ENCODE measurements at regions not wholly inside any gene's neighbourhood (a gene's known extent, or its start where the extent isn't known, plus 50 kb on each side); places are given as distances from the start of the nearest gene placed in this dataset.

- intact Hi-C loops (cut with DNase I) = no loop called here
- WGBS, 2 donors = 42 to 50% methylated on average over 1 of the region's 1 CpG
- Histone ChIP-seq H3K4me3 (no peak overlapping the region), H3K27me3 (no peaks in the 10 kb centered on the region), H3K4me1 (no peaks in the 10 kb centered on the region), H3K9me3 (no peaks in the 10 kb centered on the region), H3K27ac (no peak overlapping the region), H3K36me3 (no peaks in the 10 kb centered on the region)
- no peak for DNase-seq
- TF ChIP-seq CTCF (IDR thresholded peaks at IDR 0.05) = no peak
- TF ChIP-seq POLR2A (IDR thresholded peaks at IDR 0.05) = no peak
Observed at GRCh38 chr4:18406264-18406663, 384.7 kb upstream of the LCORL start.

- WGBS, 2 donors = 37 to 82% methylated on average over 2 of the region's 2 CpGs
- DNase-seq = no peak
- Histone ChIP-seq H3K4me3 (no peak overlapping the region), H3K9me3 (no peaks in the 10 kb centered on the region), H3K27me3 (no peaks in the 10 kb centered on the region), H3K4me1 (no peaks in the 10 kb centered on the region), H3K27ac (no peak overlapping the region), H3K36me3 (no peaks in the 10 kb centered on the region)
- TF ChIP-seq CTCF (IDR thresholded peaks at IDR 0.05) (no peak), POLR2A (IDR thresholded peaks at IDR 0.05) (no peak)
- intact Hi-C loops (cut with DNase I) = no loop called here
Observed at GRCh38 chr4:18405054-18405453, 383.5 kb upstream of the LCORL start.

GRCh38 chr4:18404642-18405041 is 383.1 kb upstream of the LCORL start:
- Histone ChIP-seq H3K36me3 (no peaks in the 10 kb centered on the region), H3K4me3 (no peak overlapping the region), H3K27me3 (no peaks in the 10 kb centered on the region), H3K4me1 (no peaks in the 10 kb centered on the region), H3K9me3 (no peaks in the 10 kb centered on the region), H3K27ac (no peak overlapping the region)
- intact Hi-C loops (cut with DNase I) = no loop called here
- TF ChIP-seq POLR2A (IDR thresholded peaks at IDR 0.05) = no peak
- no peak for DNase-seq
- WGBS, 2 donors = 44 to 68% methylated on average over 2 of the region's 2 CpGs

- WGBS, 2 donors = 51 to 59% methylated on average over 3 of the region's 3 CpGs
- no peaks in the 10 kb centered on the region for H3K4me1 ChIP-seq
- no peaks in the 10 kb centered on the region for H3K9me3 ChIP-seq
- intact Hi-C loops (cut with DNase I) = no loop called here
- TF ChIP-seq POLR2A (IDR thresholded peaks at IDR 0.05) (no peak), CTCF (IDR thresholded peaks at IDR 0.05) (no peak)
- no peaks in the 10 kb centered on the region for H3K36me3 ChIP-seq
- H3K27ac ChIP-seq = no peak overlapping the region
- H3K4me3 ChIP-seq = no peak overlapping the region
- no peak for DNase-seq
- H3K27me3 ChIP-seq = no peaks in the 10 kb centered on the region
Observed at GRCh38 chr4:18403327-18403726, 381.8 kb upstream of the LCORL start.

GRCh38 chr4:18401868-18402267 is 380.3 kb upstream of the LCORL start:
- DNase-seq = no peak
- Histone ChIP-seq H3K4me3 (no peak overlapping the region), H3K9me3 (no peaks in the 10 kb centered on the region), H3K36me3 (no peaks in the 10 kb centered on the region), H3K4me1 (no peaks in the 10 kb centered on the region), H3K27me3 (no peaks in the 10 kb centered on the region), H3K27ac (no peak overlapping the region)
- intact Hi-C loops (cut with DNase I) = no loop called here
- WGBS, 2 donors = 63 to 75% methylated on average over 1 of the region's 1 CpG
- TF ChIP-seq POLR2A (IDR thresholded peaks at IDR 0.05) (no peak), CTCF (IDR thresholded peaks at IDR 0.05) (no peak)

- intact Hi-C loops (cut with DNase I) = no loop called here
- H3K4me3 ChIP-seq = no peak overlapping the region
- 27 to 54% methylated on average over 2 of the region's 2 CpGs for WGBS, 2 donors
- no peaks in the 10 kb centered on the region for H3K9me3 ChIP-seq
- H3K27ac ChIP-seq = no peak overlapping the region
- no peak for DNase-seq
- H3K27me3 ChIP-seq = no peaks in the 10 kb centered on the region
- no peaks in the 10 kb centered on the region for H3K36me3 ChIP-seq
- no peak for TF ChIP-seq POLR2A (IDR thresholded peaks at IDR 0.05)
- TF ChIP-seq CTCF (IDR thresholded peaks at IDR 0.05) = no peak
- no peaks in the 10 kb centered on the region for H3K4me1 ChIP-seq
Observed at GRCh38 chr4:18401425-18401824, 379.9 kb upstream of the LCORL start.

Data from esophagus squamous epithelium (tissue), 5 donors.